HEK293T (cell line): ENCODE measurements at regions not wholly inside any gene's neighbourhood (a gene's known extent, or its start where the extent isn't known, plus 50 kb on each side); places are given as distances from the start of the nearest gene placed in this dataset.

Experiments used
- CTCF ChIA-PET: fragments of 350-600 bp; formaldehyde crosslinking; extraction: SDS; loops from one replicate; lab custom pipeline; 2021; ENCODE audit warnings: antibody characterized with exemption, inconsistent platforms; lab: Yijun Ruan, JAX
- POLR2A ChIA-PET: fragments of 350-600 bp; formaldehyde crosslinking; extraction: SDS; loops from one replicate; lab custom pipeline; 2020; ENCODE audit warnings: antibody characterized with exemption, inconsistent platforms; lab: Yijun Ruan, JAX
- DNase-seq: peaks from one replicate; pipeline ENCODE4 v3.0.0; 2012; ENCODE audit warnings: mixed read lengths; ENCODE audit errors: extremely low spot score
- ARNT ChIP-seq: fragments of 450-650 bp; IDR thresholded peaks from 2 replicates; pipeline ENCODE4 v1.6.1; 2017; ENCODE audit warnings: mild to moderate bottlenecking
- BHLHE40 ChIP-seq: fragments of 450-650 bp; IDR thresholded peaks from 2 replicates; pipeline ENCODE4 v1.6.1; 2016; ENCODE audit warnings: mild to moderate bottlenecking, moderate library complexity, borderline replicate concordance
- CTBP1 ChIP-seq: fragments of 450-650 bp; IDR thresholded peaks from 2 replicates; pipeline ENCODE4 v1.6.1; 2016; ENCODE audit warnings: borderline replicate concordance
- ELF4 ChIP-seq: fragments of 450-650 bp; IDR thresholded peaks from 2 replicates; pipeline ENCODE4 v1.6.1; 2017; ENCODE audit warnings: antibody characterized with exemption
- FOXA1 ChIP-seq: fragments of 450-650 bp; IDR thresholded peaks from 2 replicates; pipeline ENCODE4 v1.6.1; 2016; ENCODE audit warnings: mild to moderate bottlenecking
- FOXK2 ChIP-seq: fragments of 450-650 bp; IDR thresholded peaks from 2 replicates; pipeline ENCODE4 v1.6.1; 2016; ENCODE audit warnings: mild to moderate bottlenecking
- FOXM1 ChIP-seq: fragments of 450-650 bp; IDR thresholded peaks from 2 replicates; pipeline ENCODE4 v1.6.1; 2017; ENCODE audit warnings: mild to moderate bottlenecking, borderline replicate concordance
- HDGF ChIP-seq: fragments of 450-650 bp; IDR thresholded peaks from 2 replicates; pipeline ENCODE4 v1.6.1; 2017; ENCODE audit warnings: antibody characterized with exemption, borderline replicate concordance
- L3MBTL2 ChIP-seq: fragments of 450-650 bp; conservative IDR thresholded peaks from 2 replicates; pipeline ENCODE4 v1.6.1; 2016; ENCODE audit warnings: mild to moderate bottlenecking
- LEF1 ChIP-seq: fragments of 450-650 bp; IDR thresholded peaks from 2 replicates; pipeline ENCODE4 v1.6.1; 2017; ENCODE audit warnings: mild to moderate bottlenecking, borderline replicate concordance
- NFRKB ChIP-seq: fragments of 450-650 bp; IDR thresholded peaks from 2 replicates; pipeline ENCODE4 v1.6.1; 2016; ENCODE audit warnings: mild to moderate bottlenecking, moderate library complexity
- PKNOX1 ChIP-seq: fragments of 450-650 bp; IDR thresholded peaks from 2 replicates; pipeline ENCODE4 v1.6.1; 2016
- SP1 ChIP-seq: fragments of 450-650 bp; IDR thresholded peaks from 2 replicates; pipeline ENCODE4 v1.6.1; 2017
- SUZ12 ChIP-seq: fragments of 450-650 bp; IDR thresholded peaks from 2 replicates; pipeline ENCODE4 v1.6.1; 2016; ENCODE audit warnings: mild to moderate bottlenecking
- TARDBP ChIP-seq: fragments of 450-650 bp; IDR thresholded peaks from 2 replicates; pipeline ENCODE4 v1.6.1; 2016
- ZNF384 ChIP-seq: fragments of 450-650 bp; IDR thresholded peaks from 2 replicates; pipeline ENCODE4 v1.6.1; 2016

GRCh38 chr11:116648247-116649174, 124.3 kb downstream of the BUD13 start:
- DNase-seq, result no peak
- ChIA-PET CTCF (no interaction called here), POLR2A (interaction anchor here (0.6 kb wide), 1 partner anchor 894 kb away, joined by 3 read pairs; no protein-coding TSS in a partner anchor)
- TF ChIP-seq ZNF384 (no peak), BHLHE40 (no peak), FOXK2 (no peak), SUZ12 (no peak), PKNOX1 (no peak), FOXA1 (no peak), HDGF (no peak), NFRKB (no peak), TARDBP (no peak), CTBP1 (no peak), L3MBTL2 (no peak), LEF1 (no peak), ELF4 (no peak), FOXM1 (no peak), SP1 (no peak), ARNT (no peak)

GRCh38 chr11:116647305-116648080, 125.3 kb downstream of the BUD13 start:
- no peak for DNase-seq
- no peak for TF ChIP-seq SP1
- TF ChIP-seq ARNT, result no peak
- TF ChIP-seq L3MBTL2, result no peak
- TF ChIP-seq PKNOX1, result no peak
- POLR2A ChIA-PET, result no interaction called here
- CTCF ChIA-PET, result no interaction called here

GRCh38 chr11:116646191-116646590, 126.6 kb downstream of the BUD13 start:
- TF ChIP-seq FOXK2, result no peak
- TF ChIP-seq BHLHE40, result no peak
- TF ChIP-seq NFRKB, result no peak
- TF ChIP-seq HDGF, result no peak
- no peak for TF ChIP-seq SP1
- TF ChIP-seq ARNT, result no peak
- TF ChIP-seq PKNOX1, result no peak
- TF ChIP-seq FOXA1, result no peak
- TF ChIP-seq ELF4, result no peak
- no peak for TF ChIP-seq ZNF384
- TF ChIP-seq SUZ12, result no peak
- TF ChIP-seq FOXM1, result no peak
- no peak for TF ChIP-seq CTBP1
- TF ChIP-seq LEF1, result no peak
- no peak for TF ChIP-seq TARDBP
- no peak for TF ChIP-seq L3MBTL2
- CTCF ChIA-PET, result no interaction called here
- DNase-seq, result no peak
- POLR2A ChIA-PET, result interaction anchor here (0.9 kb wide), 1 partner anchor 9 kb away, joined by 3 read pairs; no protein-coding TSS in a partner anchor

- no peak for DNase-seq
- ChIA-PET POLR2A (no interaction called here), CTCF (no interaction called here)
- TF ChIP-seq FOXA1 (no peak), CTBP1 (no peak), ZNF384 (no peak), BHLHE40 (no peak), NFRKB (no peak), FOXK2 (no peak), PKNOX1 (no peak), L3MBTL2 (no peak), SUZ12 (no peak), TARDBP (no peak), SP1 (no peak), HDGF (no peak), ARNT (no peak), LEF1 (no peak), ELF4 (no peak), FOXM1 (no peak)
These were observed 127.9 kb downstream of the BUD13 start for GRCh38 chr11:116644941-116645305.
